CD4-positive, alpha-beta T cell treated with Interleukin-17A for 1 hour (primary cell): ENCODE measurements at regions not wholly inside any gene's neighbourhood (a gene's known extent, or its start where the extent isn't known, plus 50 kb on each side); places are given as distances from the start of the nearest gene placed in this dataset.
"Not testable (repeated sequence)": the region's sequence is repeated elsewhere in the genome, so short reads cannot be mapped to it uniquely, and the experiment has no call there.

Experiments
- DNase-seq: peaks from one replicate; pipeline ENCODE4 v3.0.0-alpha.2; 2020

DNA sequence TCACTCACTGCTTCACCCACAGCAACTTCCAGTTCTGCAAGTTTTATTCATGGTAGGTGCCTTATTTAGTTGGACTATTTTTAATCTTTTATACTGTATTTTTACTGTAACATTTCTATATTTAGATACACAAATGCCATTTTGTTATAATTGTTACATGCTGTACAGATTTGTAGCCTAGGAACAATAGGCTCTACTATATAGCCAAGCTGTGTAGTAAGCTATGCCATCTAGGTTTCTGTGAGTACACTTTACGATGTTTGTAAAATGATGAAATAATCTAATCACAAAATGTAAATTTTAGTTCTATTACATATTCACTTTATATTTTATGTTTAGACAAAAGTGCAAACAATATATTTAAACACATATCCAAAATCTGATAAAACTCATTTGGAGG is 1187.8 kb downstream of the TECRL start:
- no peak for DNase-seq

DNA sequence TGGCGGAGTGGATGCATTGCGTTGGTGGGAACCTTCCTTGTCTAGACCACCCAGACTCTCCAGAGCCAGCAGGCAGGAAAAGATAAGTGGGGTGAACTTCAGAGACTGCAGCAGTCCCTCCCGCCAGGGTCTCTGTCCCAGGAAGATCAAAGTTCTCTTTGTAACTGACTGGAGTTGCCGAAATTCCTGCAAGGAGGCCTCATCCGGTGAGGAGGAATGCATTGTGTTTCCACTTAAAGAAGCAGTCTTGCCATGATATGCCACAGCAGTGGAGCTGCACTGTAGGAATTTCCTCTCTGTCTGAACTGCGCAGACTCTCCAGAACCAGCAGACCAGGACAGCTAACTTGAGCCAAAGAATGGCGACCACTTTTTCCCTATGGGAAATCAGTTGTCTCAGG is 1190.4 kb downstream of the TECRL start:
- no peak for DNase-seq

- DNase-seq: no peak
These were observed 1195.2 kb downstream of the TECRL start for GRCh38 chr4:63214076-63214475.

DNA sequence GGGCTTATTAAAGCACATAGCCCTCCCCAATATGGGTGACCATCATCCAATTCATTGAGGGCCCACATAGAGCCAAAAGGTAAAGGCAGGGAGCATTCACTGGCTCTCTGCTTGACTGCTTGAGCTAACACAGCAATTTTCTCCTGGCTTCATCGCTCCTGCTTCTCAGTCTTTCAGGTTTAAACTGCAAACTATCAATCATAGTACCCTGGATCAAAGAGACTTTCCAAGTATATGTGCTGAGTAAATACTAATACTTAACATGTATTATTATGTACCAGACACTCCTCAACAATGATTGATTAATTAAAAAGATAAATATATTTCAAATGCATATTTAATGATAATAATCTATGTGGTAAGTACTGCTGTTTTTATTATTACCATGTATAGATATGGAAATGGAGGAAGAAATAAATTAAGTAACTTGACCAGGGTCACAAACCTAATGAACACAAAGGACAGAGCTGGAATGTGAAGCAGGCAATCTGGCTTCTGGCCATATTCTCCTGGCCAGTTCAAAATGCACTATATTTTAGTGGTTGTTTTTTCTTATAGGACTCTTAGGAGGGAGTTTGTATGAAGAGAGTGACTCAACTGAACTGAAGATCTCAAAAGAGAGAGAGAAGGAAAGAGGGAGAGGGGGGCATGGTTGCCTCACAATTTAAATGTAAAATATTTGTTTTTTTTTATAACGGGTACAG is 1197.3 kb downstream of the TECRL start:
- no peak for DNase-seq

DNA sequence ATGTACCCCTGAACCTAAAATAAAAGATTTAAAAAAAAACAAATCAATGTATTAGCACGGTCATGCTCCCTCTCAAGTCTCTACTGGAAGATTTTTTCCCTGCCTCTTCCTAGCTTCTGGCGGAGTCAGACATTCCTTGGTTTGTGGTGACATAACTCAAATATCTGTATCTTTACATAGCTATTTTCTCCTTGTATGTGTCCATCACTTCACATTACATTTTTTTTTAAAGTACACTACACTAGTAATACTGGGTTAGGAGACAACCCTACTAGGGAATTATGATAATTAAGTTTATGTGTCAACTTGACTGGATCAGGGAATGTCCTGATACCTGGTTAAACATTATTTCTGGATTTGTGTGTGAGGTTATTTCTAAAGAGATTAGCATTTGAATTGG is 1197.9 kb downstream of the TECRL start:
- no peak for DNase-seq

DNA sequence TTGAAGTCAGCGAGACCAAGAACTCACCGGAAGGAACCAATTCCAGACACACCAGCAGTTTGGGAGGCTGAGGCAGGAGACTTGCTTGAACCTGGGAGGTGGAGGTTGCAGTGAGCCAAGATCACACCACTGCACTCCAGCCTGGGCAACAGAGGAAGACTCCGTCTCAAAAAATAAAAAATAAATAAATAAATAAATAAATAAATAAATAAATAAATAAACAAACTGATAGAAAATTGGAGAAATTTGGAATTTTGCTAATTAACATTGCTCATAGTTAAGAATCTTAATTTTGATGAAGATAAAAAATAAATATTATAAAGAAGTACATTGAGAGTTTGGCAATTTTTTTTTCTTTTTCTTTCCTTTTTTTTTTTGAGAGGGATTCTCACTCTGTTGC is 1216.2 kb downstream of the TECRL start:
- not testable (repeated sequence) for DNase-seq

DNA sequence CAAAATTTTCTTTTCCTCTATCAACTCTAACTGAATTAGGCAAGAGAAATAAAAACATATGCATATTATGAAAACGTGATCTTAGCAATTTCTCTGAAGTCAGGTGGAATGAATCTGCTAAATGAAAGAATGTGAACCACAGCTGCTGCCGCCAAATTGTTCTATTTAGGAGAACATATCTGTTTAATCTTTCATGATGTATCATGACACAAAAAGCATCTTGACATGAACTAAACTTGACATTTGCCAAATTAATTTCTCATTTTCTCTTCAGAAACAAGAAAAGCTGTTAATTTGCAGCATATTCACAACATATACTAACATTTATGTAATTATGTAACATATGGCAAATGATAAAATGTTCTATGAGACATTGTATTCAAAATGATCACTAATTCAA is 1237.9 kb downstream of the TECRL start:
- no peak for DNase-seq

GRCh38 chr4:63170923-63171322 is 1238.3 kb downstream of the TECRL start:
- no peak for DNase-seq

- DNase-seq: no peak
These were observed 1239.4 kb downstream of the TECRL start for GRCh38 chr4:63169836-63170235.

DNA sequence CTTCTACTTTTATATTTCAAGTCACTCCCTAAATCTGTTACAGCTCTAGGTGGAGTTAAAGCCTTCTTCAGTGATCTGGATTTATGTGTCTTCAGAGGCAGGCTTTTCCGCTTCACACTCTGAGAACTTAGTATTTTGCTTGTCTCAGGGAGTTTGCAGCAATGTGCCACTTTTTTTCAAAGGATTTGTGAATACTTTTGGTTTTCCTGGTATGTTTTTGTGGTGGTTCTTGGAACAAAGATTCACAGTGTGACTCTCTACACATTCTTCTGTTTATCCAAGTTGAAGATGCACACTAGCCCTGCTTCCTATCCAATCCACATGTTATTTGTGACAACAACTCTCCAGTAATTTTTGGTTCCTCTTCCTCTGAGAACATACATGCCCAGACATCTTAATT is 1253.7 kb downstream of the TECRL start:
- DNase-seq: no peak

- no peak for DNase-seq
These were observed 1285.8 kb downstream of the TECRL start for GRCh38 chr4:63123441-63123840.

DNA sequence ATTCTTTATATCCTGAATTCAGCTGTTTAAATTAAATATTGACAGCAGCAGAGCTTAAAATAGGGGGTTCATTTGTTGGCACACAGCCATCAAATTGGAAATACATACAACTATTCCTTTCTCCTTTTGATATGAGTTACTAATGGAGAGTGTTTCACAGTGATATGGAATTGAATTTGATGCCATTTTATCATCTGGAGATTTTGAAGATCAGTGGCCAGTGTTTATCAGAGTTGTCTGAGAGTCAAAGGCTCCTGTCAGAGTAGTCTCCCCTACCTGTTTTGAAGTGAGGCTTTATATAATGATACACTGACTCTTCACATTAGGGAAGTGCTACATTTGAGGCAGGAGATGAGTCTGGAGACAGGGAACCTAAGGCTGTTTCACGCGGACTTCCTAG is 1286.3 kb downstream of the TECRL start:
- DNase-seq: no peak

- DNase-seq: no peak
These were observed 1302.7 kb downstream of the TECRL start for GRCh38 chr4:63106600-63106999.

- DNase-seq: no peak
These were observed 1303.4 kb downstream of the TECRL start for GRCh38 chr4:63105839-63106238.

GRCh38 chr4:63090641-63091040 is 1318.6 kb downstream of the TECRL start:
- no peak for DNase-seq

GRCh38 chr4:63085091-63085490 is 1324.2 kb downstream of the TECRL start:
- no peak for DNase-seq

DNA sequence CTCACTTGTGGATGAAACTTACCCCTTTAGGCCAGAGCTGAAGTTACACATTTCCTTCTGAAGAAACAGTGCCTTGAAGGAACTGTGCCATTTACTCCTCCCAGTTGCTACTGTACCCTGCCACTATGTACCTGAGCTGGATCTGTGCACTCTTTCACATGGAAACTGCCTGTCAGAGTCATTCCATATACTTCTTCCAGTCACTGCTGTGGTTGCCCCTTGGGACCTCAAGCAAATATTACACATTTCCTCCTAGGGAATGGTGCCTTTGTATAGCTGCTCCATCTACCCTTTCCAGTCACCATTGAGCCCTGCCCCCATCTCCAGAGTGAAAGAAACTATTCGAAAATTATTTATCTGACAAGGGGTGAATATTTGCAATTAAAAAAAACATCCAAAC is 1328.3 kb downstream of the TECRL start:
- DNase-seq: no peak

- DNase-seq: no peak
These were observed 1345.5 kb downstream of the TECRL start for GRCh38 chr4:63063760-63064159.

DNA sequence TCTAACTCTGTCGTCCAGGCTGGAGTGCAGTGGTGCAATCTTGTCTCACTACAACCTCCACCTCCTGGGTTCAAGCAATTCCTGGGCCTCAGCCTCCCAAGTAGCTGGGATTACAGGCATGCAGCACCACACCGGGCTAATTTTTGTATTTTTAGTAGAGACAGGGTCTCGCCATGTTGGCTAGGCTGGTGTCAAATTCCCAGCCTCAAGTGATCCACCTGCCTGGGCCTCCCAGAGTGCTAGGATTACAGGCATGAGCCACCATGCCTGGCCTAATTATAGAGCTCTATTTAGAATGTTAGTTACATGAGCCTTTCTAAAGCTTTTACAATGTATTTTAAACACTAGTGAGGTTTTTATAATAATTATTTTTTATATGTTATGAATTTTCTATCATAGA is 1346.4 kb downstream of the TECRL start:
- not testable (repeated sequence) for DNase-seq

DNA sequence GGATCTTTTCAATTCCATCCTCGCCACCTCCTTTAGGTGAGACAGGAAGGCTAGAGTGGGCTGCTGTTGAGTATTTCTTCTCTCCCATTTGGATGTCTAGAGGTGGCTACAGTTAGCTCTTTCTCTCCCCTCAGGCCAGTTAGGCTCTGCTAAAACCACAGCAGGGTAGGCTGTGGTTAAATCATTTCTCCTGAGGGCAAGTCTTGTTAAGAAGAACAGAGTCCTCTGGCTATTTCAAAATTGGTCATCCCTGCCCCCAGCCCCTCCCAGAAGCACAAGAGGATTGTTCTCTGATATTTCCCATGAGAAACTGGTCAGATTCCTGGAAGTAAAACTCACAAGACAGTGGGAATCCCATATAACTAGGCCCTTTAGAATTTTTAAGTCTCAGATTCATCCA is 1359.5 kb downstream of the TECRL start:
- DNase-seq: no peak

DNA sequence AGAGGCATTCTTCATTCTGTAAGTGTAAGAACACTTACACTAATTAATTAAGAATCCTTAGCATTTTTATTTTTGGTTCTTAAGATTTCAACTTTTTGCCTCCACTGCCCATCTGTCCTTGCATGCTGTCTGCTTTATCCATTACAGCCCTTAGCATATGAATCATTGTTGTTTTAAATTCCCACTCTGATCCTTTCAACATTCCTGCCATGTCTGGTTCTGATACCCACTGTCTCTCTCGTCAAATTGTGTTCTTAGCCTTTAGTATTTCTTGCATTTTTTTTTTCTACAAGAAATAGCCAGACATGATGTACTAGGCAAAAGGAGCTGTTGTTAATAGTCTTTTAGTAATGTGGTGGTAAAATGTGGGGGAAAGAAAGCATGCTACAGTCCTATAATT is 1360.0 kb downstream of the TECRL start:
- DNase-seq: no peak

GRCh38 chr4:63036159-63036866 is 1372.9 kb downstream of the TECRL start:
- no peak for DNase-seq

DNA sequence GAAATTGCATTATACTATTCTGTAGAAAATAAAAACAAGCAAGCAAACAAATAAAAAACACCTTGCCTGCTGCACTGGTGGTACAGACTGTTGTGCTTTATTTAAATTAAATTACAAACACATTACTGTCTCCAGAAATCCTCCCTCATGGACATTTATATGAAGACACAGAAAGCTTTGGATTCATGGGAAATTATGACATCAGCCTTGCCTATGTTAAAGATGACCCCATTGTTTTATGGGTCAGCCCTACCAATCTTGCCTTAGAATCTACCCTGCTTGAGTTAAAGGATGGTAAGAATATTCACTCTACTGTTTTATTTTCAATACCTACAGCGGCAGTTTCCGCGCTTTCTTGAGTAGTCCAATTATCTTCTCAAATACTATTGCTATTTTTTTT is 1379.9 kb downstream of the TECRL start:
- no peak for DNase-seq

DNA sequence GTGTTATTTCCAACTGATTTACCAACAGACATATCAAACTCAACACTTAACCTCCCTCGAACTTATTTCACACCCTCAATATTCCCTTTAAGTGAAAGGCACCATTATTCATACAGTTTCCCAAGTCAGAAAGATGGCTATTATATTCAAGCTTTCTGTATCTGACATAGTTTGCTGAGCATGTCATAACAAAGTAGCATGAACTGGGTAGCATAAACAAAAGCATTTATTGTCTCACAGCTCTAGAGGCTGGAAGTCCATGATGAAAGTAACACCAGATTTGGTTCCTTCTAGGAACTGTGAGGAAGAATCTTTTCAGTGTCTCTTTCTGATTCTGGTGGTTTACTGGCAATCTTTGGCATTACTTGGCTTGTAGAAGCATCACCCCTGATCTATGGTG is 1388.6 kb downstream of the TECRL start:
- no peak for DNase-seq

- DNase-seq: no peak
These were observed 1392.0 kb downstream of the TECRL start for GRCh38 chr4:63017300-63017699.
